Stimulated activated CD4-positive, alpha-beta T cell treated with anti-CD3 and anti-CD28 coated beads, Interleukin-12 subunit alpha, Interleukin-12 subunit beta, amount 100 ng/mL, for 24 hours (primary cell): ENCODE measurements at regions not wholly inside any gene's neighbourhood (a gene's known extent, or its start where the extent isn't known, plus 50 kb on each side); places are given as distances from the start of the nearest gene placed in this dataset.

Source experiments
- DNase-seq, 2 experiments: peaks; one replicate each; pipeline ENCODE4 v3.0.0-alpha.2; 2020; ENCODE audit warnings: low read depth in 2 of 2

- DNase-seq: no peak
Measured at GRCh38 chr16:82358606-82359221, 188.7 kb upstream of the MPHOSPH6 start.

DNA sequence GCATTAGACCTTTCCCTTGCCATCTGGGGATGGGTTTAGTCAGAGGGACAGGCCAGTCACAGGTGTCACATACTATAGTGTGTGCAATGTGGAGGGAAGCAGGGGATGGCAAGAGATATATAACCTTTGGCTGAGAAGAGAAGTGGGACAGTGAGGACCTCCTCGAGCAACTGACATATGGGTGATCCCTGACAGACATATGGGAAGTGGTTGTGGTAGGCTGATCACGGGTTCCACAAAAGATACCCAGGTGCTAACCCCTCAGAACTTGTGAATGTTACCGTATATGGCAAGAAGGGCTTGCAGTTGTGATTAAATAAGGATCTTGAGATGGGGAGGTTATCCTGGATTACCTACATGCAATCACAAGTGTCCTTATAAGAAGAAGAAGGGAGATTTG, 188.1 kb upstream of the MPHOSPH6 start:
- DNase-seq: no peak

DNA sequence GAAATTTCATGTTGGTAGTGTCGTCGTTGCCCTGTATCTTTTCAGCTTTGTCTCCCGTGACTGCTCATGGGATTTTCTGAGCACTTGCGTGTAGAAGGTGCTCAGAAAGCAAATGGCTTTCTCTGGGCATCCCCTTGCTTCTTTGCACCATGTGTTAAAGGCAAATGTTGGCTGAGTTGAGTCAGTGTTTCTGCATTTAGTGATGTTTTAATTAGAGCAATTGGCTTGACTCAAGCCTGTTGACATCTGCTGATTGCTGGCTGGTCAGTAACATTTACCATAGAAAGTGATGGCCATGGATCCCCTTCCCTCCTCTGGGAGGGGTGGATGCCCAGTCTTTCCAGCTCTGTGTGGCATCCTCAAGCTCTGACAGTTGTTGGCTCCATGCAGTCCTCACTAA, 187.2 kb upstream of the MPHOSPH6 start:
- DNase-seq: no peak

GRCh38 chr16:82350560-82350959, 180.5 kb upstream of the MPHOSPH6 start:
- no peak for DNase-seq

- DNase-seq: no peak
Measured at GRCh38 chr16:82345318-82345717, 175.3 kb upstream of the MPHOSPH6 start.

GRCh38 chr16:82344157-82344556, 174.1 kb upstream of the MPHOSPH6 start:
- no peak for DNase-seq

DNA sequence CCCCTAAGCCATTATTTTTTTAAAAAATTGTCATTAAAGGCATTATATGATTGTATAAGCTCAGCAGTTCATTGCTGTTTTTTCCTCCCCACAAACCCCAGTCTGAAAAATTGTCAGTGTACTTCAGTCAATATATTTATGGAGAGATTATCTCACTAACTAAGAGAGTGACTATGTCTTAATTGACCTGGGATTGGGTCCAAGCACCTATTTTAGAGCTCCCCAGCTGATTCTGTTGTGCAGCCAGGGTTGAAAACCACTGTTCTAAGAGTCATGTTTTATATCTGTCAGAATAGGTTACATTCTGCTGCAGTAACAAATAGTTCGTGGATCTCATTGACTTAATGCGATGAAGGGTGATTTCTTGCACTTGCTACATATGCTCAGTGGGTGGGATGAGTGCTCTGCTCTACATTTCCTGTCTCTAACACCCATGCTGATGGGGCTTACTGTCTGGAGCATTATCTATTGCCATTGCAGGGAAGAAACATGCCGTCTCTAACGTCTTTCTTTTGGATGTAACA, 171.2 kb upstream of the MPHOSPH6 start:
- DNase-seq: no peak

DNA sequence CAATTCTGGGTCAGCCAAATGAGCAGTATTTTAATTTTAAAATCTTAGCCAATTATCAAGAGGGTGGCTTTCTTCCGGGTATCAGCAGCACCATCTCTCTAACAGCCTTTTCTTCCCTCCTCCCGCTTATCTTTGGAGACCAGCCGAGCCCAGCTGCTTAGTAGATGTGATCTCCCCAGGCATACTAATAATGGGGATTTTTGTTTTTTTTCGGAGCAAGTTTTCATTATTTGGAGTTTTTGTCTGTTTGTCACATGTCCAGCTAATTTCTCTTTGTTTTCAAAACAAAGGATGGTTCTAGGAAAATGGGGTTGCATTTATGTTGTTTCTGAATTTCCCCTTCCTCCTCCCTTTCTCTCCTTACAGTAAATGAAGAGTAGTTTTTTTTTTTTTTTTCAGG, 170.5 kb upstream of the MPHOSPH6 start:
- DNase-seq: no peak

- DNase-seq: no peak
Measured at GRCh38 chr16:82337355-82337754, 167.3 kb upstream of the MPHOSPH6 start.

DNA sequence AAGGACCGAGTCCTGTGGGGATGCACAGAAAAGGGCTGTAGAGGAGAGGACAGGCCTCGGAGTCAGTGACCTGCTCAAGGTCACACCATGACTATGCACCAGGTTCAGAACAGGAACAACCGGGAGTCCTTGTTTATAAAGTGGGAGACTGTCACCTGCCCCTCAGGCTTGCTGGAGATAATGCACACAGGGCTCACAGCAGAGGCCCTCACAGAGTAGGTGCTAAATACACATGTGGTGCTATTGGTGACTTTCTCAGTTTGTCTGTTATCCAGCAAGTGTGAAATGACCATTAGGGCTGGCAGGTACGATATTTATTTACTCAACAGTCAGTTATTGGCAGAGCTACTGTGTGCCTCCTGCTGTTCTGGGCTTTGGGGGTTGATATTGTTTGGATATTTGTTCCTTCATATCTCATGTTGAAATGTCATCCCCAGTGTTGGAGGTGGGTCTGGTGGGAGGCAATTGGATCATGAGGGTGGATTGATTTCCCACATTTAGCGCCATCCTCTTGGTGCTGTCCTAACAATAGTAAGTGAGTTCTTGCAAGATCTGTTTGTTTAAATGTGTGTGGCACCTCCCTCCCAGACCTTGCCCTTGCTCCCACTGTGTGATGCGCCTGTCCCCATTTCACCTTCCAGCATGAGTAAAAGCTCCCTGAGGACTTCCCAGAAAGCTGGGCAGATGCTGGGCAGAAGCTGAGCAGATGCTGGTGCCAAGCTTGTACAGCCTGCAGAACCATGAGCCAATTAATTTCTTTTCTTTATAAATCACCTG, 162.1 kb upstream of the MPHOSPH6 start:
- no peak for DNase-seq

DNA sequence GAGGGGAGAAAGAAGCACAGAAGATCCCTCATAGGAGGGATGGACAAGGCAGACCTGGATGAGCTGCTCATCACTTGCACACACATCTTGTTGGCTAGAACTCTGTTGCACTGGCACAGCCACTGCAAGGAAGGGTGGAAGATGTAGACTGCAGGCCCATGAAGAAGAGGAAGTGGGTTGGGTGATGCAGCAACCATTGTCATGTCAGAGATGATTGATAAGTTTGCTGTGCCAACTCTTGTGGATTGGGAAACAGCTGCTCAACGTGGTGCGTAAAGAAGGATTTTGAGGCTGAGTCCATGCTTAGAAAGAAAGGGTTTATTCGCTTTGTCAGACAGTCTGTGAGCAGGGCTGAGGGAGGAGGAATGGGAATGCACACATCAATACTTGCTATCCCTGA, 161.4 kb upstream of the MPHOSPH6 start:
- DNase-seq: no peak

- DNase-seq: no peak
Measured at GRCh38 chr16:82329504-82330192, 159.6 kb upstream of the MPHOSPH6 start.

GRCh38 chr16:82328881-82329469, 159.0 kb upstream of the MPHOSPH6 start:
- no peak for DNase-seq

DNA sequence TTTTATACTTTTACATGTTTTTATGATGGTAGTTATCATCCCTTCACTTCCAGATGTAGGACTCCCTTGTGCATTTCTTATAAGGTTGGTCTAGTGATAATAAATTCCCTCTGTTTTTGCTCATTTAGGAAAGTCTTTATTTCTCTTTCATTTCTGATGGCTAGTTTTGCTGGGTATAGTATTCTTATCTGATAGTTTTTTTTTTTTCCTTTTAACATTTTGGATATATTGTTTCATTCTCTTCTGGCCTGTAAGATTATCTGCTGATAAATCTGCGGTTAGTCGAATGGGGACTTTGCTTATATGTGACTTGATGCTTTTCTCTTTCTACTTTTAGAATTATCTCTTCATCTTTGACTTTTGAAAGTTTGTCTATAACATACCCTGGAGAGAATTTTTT, 153.1 kb upstream of the MPHOSPH6 start:
- no peak for DNase-seq

GRCh38 chr16:82322177-82322576, 152.2 kb upstream of the MPHOSPH6 start:
- DNase-seq: no peak

- DNase-seq: no peak
Measured at GRCh38 chr16:82319038-82319437, 149.0 kb upstream of the MPHOSPH6 start.

GRCh38 chr16:82317411-82318167, 147.6 kb upstream of the MPHOSPH6 start:
- no peak for DNase-seq

DNA sequence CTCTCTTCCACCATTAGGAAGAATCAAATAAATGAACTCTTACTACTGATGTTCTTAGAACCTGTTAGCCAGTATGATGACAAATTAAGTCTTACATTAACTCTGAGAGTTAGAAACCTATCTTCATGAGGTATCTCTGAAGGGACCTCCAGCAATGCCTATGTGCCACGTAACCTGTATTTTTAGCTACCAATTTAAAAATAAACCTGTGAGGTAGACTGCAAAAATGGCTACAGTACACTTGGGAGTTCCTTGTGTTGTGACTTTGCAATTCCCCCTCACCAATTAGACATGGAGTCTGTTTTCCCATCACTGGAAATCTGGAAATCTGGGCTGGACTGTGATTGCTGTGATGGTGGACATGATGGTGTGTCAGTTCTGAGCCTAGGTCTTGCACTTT, 143.7 kb upstream of the MPHOSPH6 start:
- DNase-seq: no peak

- no peak for DNase-seq
Measured at GRCh38 chr16:82311528-82311927, 141.5 kb upstream of the MPHOSPH6 start.

GRCh38 chr16:82302042-82302727, 132.2 kb upstream of the MPHOSPH6 start:
- DNase-seq: no peak

DNA sequence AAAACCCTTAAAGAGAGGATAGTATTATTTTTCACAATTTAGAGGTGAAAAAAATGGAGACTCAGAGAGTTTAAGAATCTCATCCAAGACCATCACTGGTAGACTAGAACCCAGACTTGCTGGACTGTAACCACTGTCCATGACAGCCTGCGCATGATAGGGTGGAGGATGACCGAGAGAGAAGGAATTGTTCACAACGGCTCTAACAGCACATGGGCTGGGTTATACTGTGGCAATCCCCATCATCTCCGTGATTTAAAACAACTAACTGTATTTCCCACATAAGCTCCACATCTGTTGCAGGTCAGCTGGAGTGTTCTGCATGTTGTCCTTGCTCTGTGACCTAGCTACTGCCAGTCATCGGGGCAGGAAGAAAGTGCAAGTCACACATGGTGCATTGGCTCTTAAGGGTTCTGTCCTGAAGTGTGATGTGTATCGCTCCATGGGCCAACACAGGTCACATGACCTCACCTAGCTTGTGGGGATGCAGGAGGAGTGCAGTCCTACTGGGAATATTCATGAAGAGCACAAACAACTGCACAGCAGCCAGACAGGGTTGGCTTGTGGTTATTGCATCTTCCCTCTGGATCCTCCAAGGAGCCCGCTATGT, 131.2 kb upstream of the MPHOSPH6 start:
- no peak for DNase-seq
